Activated CD8-positive, alpha-beta memory T cell treated with anti-CD3 and anti-CD28 coated beads for 24 hours (primary cell): ENCODE measurements at regions not wholly inside any gene's neighbourhood (a gene's known extent, or its start where the extent isn't known, plus 50 kb on each side); places are given as distances from the start of the nearest gene placed in this dataset.
"Not testable (repeated sequence)": the region's sequence is repeated elsewhere in the genome, so short reads cannot be mapped to it uniquely, and the experiment has no call there.

Experiments
- DNase-seq: peaks from one replicate; pipeline ENCODE4 v3.0.0-alpha.2; 2020

DNA sequence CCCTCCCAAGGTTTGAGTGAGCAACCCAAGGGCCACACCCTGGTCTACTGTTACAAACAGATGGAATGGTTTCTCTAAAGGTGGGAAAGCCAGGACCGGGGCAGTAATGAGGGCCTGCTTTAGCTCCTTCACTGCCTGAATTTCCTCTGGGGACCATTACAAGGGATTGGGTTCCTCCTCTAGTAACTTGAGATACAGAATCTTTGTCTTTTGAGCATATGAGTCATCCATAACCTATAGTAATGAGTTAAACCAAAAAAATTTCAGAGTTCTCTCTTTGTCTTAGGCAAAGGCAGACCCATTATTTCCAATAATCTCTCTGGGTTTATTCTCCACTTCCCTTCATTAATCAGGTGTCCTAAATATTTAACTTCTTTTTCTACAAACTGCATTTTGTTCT lies 618.8 kb downstream of the HINT1 start:
- DNase-seq = no peak

DNA sequence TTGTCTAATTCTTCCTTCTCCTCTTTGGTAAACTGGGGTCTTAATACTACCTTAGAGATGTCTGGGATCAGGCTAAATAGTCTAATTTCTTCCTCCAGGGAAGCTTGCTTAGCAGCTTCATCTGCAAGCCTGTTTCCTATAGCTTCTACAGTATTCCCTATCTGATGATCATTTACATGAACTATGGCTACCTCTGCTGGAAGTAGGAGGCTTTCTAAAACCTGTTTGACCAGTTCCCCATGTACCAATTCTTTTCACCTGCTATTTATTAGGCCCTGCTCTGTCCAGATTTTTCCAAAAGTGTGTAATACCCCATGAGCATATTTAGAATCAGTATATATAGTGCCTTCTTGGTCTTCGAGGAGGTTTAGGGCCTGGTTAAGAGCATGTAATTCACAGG lies 619.8 kb downstream of the HINT1 start:
- no peak for DNase-seq

DNA sequence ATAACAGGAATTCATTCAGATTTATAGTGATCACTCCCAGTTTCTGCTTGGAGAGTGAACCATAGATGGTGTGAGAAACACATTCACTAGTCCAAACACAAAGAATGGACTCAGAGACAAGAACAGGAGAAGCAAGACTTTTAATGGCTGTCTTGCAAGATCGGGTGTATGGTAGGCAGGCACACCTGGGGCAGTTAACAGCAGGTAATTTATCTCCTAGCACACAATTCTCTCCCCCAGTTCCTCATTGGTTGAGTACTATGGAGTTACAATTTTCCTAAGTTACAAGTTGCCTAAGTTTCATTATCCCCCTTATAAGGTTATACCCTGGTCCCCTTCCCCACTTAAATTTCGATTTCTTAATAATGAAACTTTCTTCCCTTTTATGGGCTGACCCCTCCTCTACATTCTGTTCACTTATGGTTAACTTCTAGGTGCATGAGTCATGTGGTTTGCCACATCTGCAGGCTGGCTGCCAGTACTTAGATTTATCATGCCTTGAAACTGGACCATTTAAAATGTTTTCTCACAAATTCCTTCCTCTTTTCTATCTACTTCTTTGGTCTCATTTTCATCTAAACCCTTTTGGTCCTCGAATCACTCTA lies 623.3 kb downstream of the HINT1 start:
- DNase-seq = no peak

DNA sequence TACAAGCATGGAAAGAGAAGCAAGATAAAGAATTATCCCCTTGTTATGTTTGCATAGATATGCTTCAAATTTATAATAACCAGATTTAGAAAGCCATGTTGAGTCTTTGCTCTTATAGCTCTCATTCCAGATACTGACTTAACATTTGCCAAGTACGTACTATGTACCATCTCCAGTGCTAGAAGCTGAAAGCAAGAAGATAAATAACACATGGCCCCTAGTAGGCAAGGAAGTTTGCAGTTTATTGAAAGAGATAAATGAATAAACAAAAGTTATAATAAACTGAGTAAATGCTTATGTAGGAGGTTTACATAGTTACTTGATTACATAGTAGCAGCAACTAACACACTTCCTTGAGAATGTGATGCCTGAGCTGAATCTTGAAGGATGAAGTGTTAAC lies 628.4 kb downstream of the HINT1 start:
- no peak for DNase-seq

DNA sequence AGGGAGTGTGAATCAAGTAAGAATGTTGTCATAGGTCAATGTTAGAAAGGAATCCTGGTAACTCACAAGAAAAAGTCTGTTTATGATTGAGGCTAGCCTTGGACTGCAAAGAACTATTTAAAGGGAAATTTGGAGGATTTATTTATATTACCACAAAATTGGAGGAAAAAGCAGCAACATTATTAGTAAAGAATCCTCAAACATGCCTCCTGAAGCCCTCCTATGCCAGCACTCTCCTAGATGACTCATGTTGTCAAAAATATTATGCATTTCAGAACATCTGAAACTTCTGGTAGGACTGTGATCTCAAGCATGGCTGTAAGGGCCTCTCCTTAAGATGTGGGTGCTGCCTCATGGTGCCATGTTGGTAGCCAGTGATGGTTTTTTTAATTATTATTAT lies 628.5 kb downstream of the CHSY3 start:
- no peak for DNase-seq

DNA sequence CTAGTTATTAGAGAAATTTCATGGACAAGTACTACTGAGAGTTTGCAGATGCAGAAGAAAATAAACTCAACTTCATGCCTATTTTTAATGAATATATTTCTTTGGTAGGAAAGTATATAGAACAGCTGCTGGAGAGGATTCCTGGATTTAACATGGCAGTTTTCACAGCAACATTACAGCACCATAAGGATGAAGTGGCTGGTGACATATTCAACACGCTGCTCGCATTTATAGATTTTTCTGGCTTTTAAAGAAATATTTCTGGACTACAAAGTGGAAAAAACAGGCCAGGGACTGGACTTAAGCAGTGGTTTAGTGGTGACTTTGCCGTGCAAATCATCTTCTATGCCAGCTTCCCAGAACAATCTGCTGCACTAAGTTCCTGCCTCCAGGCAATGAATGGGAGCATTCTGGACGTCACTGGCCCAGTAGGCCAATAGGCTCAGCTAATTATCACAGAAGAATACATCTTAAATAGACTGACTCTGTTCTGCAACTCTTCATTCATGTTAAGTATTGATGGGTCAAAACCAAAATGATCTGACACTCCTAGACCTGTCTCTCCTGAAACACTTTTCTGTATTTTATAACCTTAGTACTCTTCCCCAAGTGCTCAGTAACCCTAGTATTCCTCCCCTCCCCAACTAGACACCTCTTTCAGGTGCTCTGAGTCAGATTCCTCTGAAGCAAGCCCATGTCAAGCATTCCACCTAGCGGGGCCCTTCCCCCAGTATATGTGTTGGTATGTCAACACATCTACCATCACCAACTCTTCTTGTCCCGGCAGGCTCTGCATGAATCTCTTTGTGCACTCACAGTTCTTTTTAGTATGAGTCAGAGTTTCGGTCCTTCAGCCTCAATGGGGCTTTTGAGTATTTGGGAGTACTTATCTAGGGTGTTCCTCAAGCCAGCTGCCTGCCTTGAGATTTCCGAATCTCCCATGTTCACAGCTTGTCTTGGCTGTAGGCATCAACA lies 625.5 kb downstream of the CHSY3 start:
- no peak for DNase-seq

DNA sequence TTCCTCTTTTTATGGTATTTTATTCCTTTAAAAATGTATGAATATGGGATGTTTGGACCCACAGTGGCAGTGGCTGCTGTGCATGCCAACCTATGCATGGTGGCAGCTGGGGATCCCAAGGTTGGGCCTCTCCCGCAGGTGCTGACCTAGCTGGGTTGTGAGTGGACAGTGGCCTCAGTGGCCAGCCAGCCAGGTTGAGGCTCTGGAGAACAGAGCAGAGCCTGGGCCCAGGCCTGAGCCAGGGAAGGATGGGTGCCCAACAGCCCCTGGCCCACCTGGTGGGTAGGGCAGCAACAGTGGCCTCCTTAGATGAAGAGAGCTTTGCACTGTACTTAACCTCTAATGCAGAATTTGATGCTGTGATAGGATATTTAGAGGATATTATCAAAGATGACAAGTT lies 624.8 kb downstream of the CHSY3 start:
- no peak for DNase-seq

DNA sequence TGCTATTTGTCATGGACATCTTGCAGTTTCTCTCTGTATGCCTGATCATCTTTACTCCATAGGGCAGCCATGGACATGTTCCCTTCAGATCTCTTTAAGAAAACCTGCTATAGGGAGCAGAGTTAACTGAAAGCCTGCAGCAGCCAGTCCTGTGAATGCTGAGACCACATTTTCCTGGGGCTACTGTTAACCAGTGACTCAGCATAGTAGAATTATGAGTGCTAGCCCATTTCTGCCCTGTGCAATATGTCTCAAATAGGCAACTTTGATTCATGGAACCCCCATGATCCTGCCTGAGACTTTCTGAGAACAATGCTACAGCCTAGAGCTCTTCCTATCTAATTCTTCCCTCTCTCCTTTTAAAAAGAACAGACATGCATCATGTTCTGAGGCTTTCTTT lies 624.2 kb downstream of the CHSY3 start:
- no peak for DNase-seq

DNA sequence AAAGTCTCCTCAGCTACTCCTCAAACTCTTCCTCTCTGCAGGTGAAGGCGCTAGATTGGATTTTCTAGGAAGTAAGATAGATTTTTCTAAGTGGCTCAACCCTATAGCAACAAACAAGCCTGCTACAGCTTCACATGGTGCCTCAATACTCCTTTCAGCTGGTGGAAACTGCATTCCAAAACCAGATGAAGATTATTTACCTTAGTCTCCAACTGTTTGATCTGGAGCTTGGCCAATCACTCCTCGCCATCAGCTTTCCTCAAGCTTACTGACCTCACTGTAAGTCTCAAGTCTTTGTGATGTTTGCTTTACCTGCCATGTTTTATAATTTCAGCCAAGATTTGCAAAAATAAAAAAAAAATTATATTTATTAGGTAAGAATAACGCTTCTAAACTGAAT lies 622.4 kb downstream of the CHSY3 start:
- no peak for DNase-seq

DNA sequence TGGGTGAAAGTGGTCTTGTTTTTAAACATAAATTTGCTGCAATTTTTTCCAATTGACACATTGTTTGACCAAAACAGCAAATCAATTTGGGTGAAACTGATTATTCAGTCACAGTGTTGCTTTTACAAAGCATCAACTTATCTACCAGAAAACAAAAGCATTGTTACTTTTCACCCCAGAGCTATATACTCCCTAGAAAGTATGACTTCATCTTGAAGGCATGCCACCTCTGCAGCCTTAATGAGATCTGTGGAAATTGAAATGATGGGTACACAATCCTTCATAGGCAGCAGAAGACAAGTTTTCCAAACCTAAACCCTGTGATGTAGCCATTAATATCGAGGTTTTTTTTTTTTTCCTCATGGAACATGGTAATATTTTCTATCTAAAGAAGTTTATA lies 615.9 kb downstream of the CHSY3 start:
- no peak for DNase-seq

DNA sequence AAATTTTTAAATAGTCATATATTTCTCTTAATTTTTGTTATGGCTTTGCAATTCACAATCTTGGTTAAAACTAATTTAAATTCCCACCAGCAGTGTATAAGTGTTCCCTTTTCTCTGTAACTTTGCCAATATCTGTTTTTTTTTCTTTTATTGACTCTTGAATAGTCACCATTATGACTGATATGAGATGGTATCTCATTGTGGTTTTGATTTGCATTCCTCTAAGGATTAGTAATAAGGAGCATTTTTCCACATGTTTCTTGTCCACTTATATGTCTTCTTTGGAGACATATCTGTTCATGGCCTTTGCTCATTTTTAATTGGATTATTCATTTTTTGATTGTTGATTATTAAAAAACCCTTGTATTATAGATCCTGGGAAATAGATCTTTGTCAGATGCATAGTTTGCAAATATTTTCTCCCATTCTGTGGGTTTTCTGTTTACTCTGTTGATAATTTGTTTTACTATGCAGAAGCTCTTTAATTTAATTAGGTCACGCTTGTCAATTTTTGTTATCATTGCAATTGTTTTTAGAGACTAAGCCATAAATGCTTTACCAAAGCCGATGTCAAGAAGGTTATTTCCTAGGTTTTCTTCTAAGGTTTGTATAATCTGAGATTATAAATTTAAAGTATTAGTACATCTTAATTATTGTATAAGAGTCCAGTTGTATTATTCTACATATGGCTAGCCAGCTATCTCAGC lies 610.9 kb downstream of the CHSY3 start:
- no peak for DNase-seq

DNA sequence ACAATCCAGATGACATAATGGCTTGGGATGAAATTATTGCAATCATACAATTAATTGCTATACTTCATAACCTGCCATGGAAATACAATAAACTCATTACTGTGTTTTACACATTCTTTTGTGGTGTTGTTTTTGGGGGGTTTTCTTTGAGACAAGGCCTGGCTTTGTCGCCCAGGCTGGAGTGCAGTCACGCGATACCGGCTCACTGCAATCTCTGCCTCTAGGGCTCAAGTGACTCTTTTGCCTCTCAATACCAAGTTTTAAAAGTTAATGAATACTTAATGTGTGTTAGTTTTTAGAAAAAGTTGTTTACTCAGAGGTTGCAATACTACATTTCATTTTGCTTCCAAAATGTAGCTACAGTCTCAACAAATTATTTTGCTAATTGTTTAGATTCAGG lies 598.4 kb downstream of the CHSY3 start:
- no peak for DNase-seq

DNA sequence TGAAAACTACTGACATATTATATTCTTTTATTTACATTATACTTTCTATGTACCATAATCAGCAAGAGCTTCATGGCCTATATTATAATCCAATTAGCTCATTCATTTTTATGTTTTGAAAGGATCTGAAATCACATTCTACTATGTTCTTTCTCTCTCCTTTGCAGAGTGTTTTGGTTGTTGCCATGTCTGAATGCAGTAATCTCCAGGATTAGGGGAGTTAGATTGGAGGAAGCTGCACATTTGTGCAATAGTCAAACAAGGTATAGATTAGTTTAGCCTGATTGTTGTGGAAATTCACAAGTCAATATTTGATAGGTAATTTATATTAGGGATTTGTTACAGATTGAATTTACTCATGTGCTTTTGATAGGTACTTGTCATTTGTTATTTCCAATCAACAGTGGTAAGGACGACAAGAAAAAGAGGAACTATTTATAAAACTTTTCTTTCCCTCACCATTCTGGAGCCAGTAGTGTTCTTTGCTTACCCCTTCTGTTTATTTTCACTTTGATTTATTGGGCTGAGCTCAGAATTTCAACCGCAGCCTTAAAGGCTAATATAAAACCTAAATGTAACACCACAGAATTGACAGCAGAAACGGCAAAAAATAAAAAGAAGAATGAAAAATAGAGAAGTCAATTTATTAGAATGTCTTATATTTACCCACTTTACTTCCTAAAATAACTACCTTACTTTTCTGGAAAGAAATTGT lies 597.0 kb downstream of the CHSY3 start:
- DNase-seq = no peak

DNA sequence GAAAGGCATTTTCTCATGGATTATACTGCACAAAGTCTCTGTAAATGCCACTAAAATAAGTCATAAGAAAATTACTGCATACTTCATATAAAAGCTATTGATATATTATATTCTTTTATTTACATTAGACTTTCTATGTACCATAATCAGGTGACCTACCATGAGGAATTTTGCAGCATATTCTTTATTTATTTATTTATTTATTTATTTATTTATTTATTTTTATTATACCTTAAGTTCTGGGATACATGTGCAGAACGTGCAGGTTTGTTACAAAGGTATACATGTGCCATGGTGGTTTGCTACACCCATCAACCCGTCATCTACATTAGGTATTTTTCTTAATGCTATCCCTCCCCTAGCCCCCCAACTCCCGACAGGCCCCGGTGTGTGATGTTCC lies 596.2 kb downstream of the CHSY3 start:
- DNase-seq = not testable (repeated sequence)

DNA sequence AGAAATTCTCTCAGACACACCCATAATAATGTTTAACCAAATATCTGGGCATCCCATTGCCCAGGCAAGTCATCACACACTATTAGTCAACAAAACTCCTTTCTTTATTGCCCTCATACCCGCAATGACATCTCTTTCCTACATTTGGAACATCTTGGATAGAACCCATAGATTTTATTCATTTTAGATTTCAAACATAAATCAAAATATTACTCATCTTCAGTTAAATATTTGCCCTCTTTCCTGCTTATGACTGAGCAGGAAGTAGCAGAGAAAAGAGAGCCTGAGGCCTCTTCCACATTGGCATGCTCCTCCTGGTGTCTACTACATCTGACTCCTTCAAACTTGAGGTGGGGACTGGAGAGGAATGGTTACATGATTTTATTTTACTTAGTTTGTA lies 592.0 kb downstream of the CHSY3 start:
- no peak for DNase-seq

DNA sequence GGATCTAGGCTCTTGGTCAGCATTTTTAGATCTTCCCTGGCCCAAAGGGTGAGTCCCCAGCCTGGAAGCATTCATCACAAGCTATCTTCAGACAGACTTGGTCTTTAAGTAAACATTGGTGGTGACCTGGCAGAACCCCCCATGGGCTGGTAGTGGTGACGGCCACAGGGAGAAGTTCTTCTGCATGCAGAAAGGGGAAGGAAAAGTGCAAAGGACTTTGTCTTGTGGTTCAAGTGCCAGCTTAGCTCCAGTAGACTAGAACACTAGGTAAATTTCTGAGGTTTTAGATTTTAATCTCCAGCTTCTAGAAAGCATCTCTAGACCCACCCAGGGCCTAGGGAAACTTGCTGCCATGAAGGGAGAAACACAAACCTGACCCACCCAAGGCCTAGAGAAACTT lies 584.0 kb downstream of the CHSY3 start:
- DNase-seq = no peak

DNA sequence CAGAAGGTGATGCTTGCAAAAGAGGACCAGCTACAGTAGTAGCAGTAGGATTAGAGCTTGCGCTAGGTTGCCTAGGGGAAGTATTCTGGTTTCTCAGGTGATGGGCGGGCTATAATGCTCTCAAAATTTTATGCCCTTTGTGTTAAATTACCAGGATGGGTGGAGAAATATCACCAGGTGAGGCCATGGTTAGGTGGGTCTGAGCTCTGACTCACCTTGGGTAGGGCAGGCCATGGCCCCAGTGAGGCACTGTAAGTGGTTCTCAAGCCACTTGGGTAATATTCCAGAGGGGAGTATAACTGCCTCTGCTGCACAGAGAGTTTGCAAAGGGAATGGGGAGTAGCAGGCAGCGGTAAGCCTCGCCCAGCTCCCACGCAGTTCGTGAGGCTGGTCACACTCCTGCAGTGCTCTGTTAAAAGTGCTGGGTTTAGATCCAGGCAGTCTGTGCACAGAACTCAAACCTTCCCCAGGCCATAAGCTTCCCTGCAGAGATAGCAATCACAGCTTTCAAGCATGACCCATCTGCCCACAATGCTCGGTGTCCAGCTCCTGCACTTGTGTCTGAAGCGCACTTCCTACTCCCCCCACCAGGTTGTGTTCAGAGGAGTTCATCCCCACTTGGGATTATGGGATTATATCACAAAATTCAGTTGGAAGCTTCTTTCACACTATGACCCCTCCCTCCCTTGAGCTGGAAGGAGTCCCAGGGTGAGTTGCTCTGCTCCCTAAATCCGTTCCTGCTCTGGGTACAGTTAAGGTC lies 575.0 kb downstream of the CHSY3 start:
- DNase-seq = no peak

DNA sequence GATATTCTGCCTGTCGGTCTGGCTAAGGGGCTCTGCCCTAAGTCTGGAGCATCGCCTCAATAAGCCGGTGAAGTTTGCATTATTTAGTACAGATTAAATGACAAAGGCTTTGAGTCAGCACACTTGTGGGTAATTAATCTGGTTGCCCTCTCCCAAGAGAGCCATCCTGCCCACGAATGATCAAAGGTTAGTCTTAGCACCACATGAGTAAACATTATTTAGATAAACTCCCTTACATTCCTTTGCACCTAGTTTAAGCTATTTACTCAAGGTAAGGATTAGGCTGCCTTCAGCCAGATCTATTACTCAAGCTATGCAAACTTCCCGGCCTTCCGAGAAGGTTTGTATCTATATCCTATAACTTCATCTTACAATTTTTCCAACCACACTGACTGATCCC lies 572.1 kb downstream of the CHSY3 start:
- DNase-seq = no peak

DNA sequence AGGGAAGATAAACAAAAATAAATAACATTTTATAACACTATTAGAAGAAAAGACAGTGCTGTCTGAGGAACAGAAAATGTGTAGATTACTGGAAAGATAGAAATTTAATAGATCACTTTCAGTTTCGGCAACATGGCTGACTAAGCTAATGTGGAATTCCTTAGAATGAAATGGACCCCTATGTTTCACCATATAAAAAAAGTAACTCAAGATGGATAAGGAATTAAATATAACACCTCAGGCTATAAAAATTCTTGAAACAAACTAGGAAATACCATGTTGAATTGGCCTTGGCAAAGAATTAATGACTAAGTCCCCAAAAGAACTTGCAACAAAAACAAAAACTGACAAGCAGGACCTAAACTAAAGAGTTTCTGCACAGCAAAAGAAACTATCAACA lies 558.3 kb downstream of the CHSY3 start:
- DNase-seq = no peak

DNA sequence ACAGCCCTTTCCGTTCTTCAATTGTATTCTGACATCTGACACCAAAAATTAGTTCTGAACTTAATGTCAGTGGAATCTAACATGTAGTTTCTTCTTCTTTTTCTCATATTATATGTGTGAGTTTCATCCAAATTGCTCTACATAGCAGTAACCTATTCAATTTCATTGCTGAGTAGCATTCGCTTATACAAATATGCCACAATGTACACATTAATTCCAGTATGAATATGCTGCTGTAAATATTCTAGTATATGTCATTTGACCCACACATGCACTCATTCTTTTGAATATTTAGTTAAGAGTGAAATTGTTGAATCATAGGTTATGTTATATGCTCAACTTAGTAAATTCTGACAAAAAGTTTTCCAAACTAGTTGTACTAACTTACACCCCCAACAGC lies 550.9 kb downstream of the CHSY3 start:
- no peak for DNase-seq

DNA sequence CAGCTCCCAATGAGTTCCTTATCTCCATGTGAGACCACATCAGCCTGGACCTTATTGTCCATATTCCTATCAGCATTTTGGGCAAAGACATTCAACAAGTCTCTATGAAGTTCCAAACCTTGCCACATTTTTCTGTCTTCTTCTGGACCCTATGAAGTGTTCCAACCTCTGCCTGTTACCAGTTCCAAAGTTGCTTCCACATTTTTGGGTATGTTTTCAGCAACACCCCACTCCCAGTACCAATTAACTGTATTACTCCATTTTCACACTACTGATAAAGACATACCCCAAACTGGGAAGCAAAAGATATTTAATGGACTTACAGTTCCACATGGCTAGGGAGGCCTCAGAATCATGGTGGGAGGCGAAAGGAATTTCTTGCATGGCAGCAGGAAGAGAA lies 548.5 kb downstream of the CHSY3 start:
- DNase-seq = no peak

DNA sequence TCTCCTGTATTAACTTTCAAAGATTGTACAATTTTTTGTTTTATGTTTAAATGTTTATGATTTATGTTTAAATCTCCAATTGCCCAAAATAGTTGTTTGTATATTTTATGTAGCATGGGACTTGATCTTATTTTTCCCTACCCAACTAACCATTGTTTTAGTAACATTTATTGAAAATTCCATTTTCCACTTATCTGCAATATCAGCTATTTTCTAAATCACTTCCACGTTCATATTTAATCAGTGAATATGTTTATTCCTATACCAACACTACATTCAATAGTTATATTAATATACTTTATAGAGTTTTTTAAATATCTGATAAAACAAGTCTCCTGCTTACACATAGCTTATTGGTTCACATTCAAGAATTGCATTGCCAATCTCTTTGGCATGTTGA lies 532.2 kb downstream of the CHSY3 start:
- no peak for DNase-seq
